Astrocyte (in vitro differentiated cells and primary cell): ENCODE measurements at regions not wholly inside any gene's neighbourhood (a gene's known extent, or its start where the extent isn't known, plus 50 kb on each side); places are given as distances from the start of the nearest gene placed in this dataset.

ENCODE experiments used
- DNase-seq: peaks from one replicate; pipeline ENCODE4 v3.0.0-alpha.2; 2010; ENCODE audit warnings: low read depth
- FAIRE-seq: peaks from 2 replicates; lab custom pipeline; 2011; peaks lifted over from hg19 to GRCh38; lab: Jason Lieb, UNC
- H2AFZ ChIP-seq: 2 replicates; pipeline ENCODE4 v1.6.0; 2012; ENCODE audit warnings: low read depth, low read length, inconsistent platforms
- H3K27ac ChIP-seq: 2 replicates; pipeline ENCODE4 v1.5.1; 2011; ENCODE audit warnings: low read depth, low read length, inconsistent platforms
- H3K27me3 ChIP-seq: 2 replicates; pipeline ENCODE4 v1.6.0; 2011; ENCODE audit warnings: low read length, inconsistent platforms; ENCODE audit not compliant: insufficient read depth
- H3K36me3 ChIP-seq: 2 replicates; pipeline ENCODE4 v1.5.1; 2011; ENCODE audit warnings: low read length, inconsistent platforms; ENCODE audit not compliant: insufficient read depth
- H3K4me1 ChIP-seq: 2 replicates; pipeline ENCODE4 v1.5.1; 2011; ENCODE audit warnings: low read length, inconsistent platforms; ENCODE audit not compliant: insufficient read depth
- H3K4me2 ChIP-seq: 2 replicates; pipeline ENCODE4 v1.6.0; 2012; ENCODE audit warnings: low read length, inconsistent platforms
- H3K4me3 ChIP-seq: 2 replicates; pipeline ENCODE4 v1.5.1; 2011; ENCODE audit warnings: low read depth, mild to moderate bottlenecking, low read length, inconsistent platforms; ENCODE audit not compliant: insufficient read depth
- H3K79me2 ChIP-seq: 2 replicates; pipeline ENCODE4 v1.6.0; 2012; ENCODE audit warnings: mild to moderate bottlenecking, low read length, inconsistent platforms; ENCODE audit not compliant: insufficient read depth
- H3K9ac ChIP-seq: 2 replicates; pipeline ENCODE4 v1.6.0; 2012; ENCODE audit warnings: mild to moderate bottlenecking, low read length, inconsistent platforms
- H3K9me3 ChIP-seq: 2 replicates; pipeline ENCODE4 v1.5.1; 2012; ENCODE audit warnings: low read depth, mild to moderate bottlenecking, low read length, inconsistent platforms; ENCODE audit not compliant: insufficient read depth
- H4K20me1 ChIP-seq: 2 replicates; pipeline ENCODE4 v1.6.0; 2012; ENCODE audit warnings: low read length, inconsistent platforms; ENCODE audit not compliant: insufficient read depth
- H3K27ac Mint-ChIP-seq: one replicate; pipeline ENCODE4 v1.8.0; 2021; ENCODE audit warnings: mild to moderate bottlenecking, mixed read lengths; ENCODE audit not compliant: unreplicated experiment
- H3K27me3 Mint-ChIP-seq: one replicate; pipeline ENCODE4 v1.8.0; 2021; ENCODE audit warnings: low read depth, mixed read lengths; ENCODE audit not compliant: unreplicated experiment
- H3K36me3 Mint-ChIP-seq: one replicate; pipeline ENCODE4 v1.8.0; 2021; ENCODE audit warnings: low read depth, mixed read lengths; ENCODE audit not compliant: unreplicated experiment
- H3K4me1 Mint-ChIP-seq: one replicate; pipeline ENCODE4 v1.8.0; 2021; ENCODE audit warnings: low read depth, mixed read lengths; ENCODE audit not compliant: unreplicated experiment
- H3K4me3 Mint-ChIP-seq: one replicate; pipeline ENCODE4 v1.8.0; 2021; ENCODE audit warnings: mild to moderate bottlenecking, moderate library complexity, mixed read lengths; ENCODE audit not compliant: unreplicated experiment
- H3K9me3 Mint-ChIP-seq: one replicate; pipeline ENCODE4 v1.8.0; 2021; ENCODE audit warnings: mild to moderate bottlenecking, mixed read lengths; ENCODE audit not compliant: unreplicated experiment
- EZH2 ChIP-seq: IDR thresholded peaks from 2 replicates; pipeline ENCODE4 v1.6.1; 2012; ENCODE audit warnings: mild to moderate bottlenecking, low read length, inconsistent platforms; ENCODE audit not compliant: insufficient read depth
- TF ChIP-seq, protein P1 (sequence below): IDR thresholded peaks from 2 replicates; pipeline ENCODE4 v1.5.1; 2011; ENCODE audit warnings: low read depth, mild to moderate bottlenecking, inconsistent platforms, low read length, moderate library complexity; ENCODE audit not compliant: insufficient read depth

- peaks cover 28% of the 10 kb centered on the region for H3K27me3 Mint-ChIP-seq
- DNase-seq (no peak), FAIRE-seq (no peak)
- peaks cover 2% of the 10 kb centered on the region for H3K9me3 Mint-ChIP-seq
- no peak for TF ChIP-seq EZH2
- TF ChIP-seq, protein P1, sequence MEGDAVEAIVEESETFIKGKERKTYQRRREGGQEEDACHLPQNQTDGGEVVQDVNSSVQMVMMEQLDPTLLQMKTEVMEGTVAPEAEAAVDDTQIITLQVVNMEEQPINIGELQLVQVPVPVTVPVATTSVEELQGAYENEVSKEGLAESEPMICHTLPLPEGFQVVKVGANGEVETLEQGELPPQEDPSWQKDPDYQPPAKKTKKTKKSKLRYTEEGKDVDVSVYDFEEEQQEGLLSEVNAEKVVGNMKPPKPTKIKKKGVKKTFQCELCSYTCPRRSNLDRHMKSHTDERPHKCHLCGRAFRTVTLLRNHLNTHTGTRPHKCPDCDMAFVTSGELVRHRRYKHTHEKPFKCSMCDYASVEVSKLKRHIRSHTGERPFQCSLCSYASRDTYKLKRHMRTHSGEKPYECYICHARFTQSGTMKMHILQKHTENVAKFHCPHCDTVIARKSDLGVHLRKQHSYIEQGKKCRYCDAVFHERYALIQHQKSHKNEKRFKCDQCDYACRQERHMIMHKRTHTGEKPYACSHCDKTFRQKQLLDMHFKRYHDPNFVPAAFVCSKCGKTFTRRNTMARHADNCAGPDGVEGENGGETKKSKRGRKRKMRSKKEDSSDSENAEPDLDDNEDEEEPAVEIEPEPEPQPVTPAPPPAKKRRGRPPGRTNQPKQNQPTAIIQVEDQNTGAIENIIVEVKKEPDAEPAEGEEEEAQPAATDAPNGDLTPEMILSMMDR: no peak
- H3K79me2 ChIP-seq: no peaks in the 10 kb centered on the region
- H3K9me3 ChIP-seq: no peaks in the 10 kb centered on the region
- H3K4me3 Mint-ChIP-seq: no peak overlapping the region
- H2AFZ ChIP-seq: no peak overlapping the region
- H3K4me3 ChIP-seq: no peak overlapping the region
- no peaks in the 10 kb centered on the region for H3K36me3 ChIP-seq
- H3K27ac Mint-ChIP-seq: no peak overlapping the region
- H3K4me1 Mint-ChIP-seq: peaks cover 9% of the 10 kb centered on the region
- H3K9ac ChIP-seq: no peak overlapping the region
- H3K4me1 ChIP-seq: peaks cover 4% of the 10 kb centered on the region
- H3K4me2 ChIP-seq: no peak overlapping the region
- no peak overlapping the region for H3K27ac ChIP-seq
- no peaks in the 10 kb centered on the region for H3K27me3 ChIP-seq
- H4K20me1 ChIP-seq: no peaks in the 10 kb centered on the region
- H3K36me3 Mint-ChIP-seq: no peaks in the 10 kb centered on the region
These were observed 1007.0 kb downstream of the BRD1 start for GRCh38 chr22:48820481-48821345.

GRCh38 chr22:48819961-48820360 is 1007.7 kb downstream of the BRD1 start:
- H3K27me3 Mint-ChIP-seq: peaks cover 30% of the 10 kb centered on the region
- H4K20me1 ChIP-seq: no peaks in the 10 kb centered on the region

More at GRCh38 chr22:48819961-48820360, 1007.7 kb downstream of the BRD1 start:
- Histone ChIP-seq H3K4me3 (no peak overlapping the region), H3K36me3 (no peaks in the 10 kb centered on the region), H3K9ac (no peak overlapping the region), H3K27me3 (no peaks in the 10 kb centered on the region), H3K9me3 (no peaks in the 10 kb centered on the region), H3K4me2 (no peak overlapping the region), H3K79me2 (no peaks in the 10 kb centered on the region), H3K27ac (no peak overlapping the region), H2AFZ (no peak overlapping the region), H3K4me1 (no peaks in the 10 kb centered on the region)
- no peak for FAIRE-seq
- no peak for DNase-seq
- TF ChIP-seq, protein P1: no peak
- TF ChIP-seq EZH2: no peak
- peaks cover 2% of the 10 kb centered on the region for H3K4me1 Mint-ChIP-seq
- H3K36me3 Mint-ChIP-seq: no peaks in the 10 kb centered on the region
- H3K9me3 Mint-ChIP-seq: no peaks in the 10 kb centered on the region
- H3K4me3 Mint-ChIP-seq: no peak overlapping the region
- no peak overlapping the region for H3K27ac Mint-ChIP-seq
